ENCODE measurements at regions not wholly inside any gene's neighbourhood (a gene's known extent, or its start where the extent isn't known, plus 50 kb on each side); places are given as distances from the start of the nearest gene placed in this dataset.

DNA sequence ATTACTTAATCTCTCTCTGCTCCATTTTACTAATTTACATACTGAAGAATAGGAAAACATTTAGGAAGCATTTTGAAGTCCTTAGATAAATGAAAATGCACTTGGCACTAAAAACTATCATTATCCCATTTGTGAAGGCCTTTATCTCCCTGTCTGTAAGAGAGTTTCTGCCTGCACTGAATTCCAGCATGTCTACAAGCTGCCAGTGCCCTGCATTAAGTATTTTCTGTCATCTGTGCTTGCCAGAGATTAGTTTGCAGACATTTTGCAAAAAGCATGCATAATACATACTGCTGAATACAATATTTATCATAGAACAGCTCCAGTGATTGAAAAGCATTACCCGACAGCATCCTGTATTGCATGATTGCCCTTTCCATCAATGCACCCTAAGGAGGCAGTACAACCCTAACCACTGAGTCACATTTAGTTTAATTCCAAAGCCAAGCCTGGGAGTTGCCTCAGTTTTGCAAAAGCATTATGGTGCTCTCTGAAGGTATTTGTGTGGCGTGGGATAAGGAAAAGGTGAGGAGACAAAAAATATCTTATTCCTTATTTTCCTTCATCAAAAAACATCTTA lies 280.2 kb upstream of the TOM1L1 start:
- TF ChIP-seq, protein P1, sequence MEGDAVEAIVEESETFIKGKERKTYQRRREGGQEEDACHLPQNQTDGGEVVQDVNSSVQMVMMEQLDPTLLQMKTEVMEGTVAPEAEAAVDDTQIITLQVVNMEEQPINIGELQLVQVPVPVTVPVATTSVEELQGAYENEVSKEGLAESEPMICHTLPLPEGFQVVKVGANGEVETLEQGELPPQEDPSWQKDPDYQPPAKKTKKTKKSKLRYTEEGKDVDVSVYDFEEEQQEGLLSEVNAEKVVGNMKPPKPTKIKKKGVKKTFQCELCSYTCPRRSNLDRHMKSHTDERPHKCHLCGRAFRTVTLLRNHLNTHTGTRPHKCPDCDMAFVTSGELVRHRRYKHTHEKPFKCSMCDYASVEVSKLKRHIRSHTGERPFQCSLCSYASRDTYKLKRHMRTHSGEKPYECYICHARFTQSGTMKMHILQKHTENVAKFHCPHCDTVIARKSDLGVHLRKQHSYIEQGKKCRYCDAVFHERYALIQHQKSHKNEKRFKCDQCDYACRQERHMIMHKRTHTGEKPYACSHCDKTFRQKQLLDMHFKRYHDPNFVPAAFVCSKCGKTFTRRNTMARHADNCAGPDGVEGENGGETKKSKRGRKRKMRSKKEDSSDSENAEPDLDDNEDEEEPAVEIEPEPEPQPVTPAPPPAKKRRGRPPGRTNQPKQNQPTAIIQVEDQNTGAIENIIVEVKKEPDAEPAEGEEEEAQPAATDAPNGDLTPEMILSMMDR (IDR thresholded peaks at IDR 0.05) = no peak
- TF ChIP-seq EZH2 (IDR thresholded peaks at IDR 0.05) = no peak

Measured in neural progenitor cell (in vitro differentiated cells).